Amniotic epithelial cell (primary cell): ENCODE measurements at regions not wholly inside any gene's neighbourhood (a gene's known extent, or its start where the extent isn't known, plus 50 kb on each side); places are given as distances from the start of the nearest gene placed in this dataset.
"Not testable (repeated sequence)": the region's sequence is repeated elsewhere in the genome, so short reads cannot be mapped to it uniquely, and the experiment has no call there.

Source experiments
- DNase-seq: peaks from one replicate; pipeline ENCODE4 v3.0.0-alpha.2; 2010; ENCODE audit warnings: low read depth

GRCh38 chr7:136412952-136413351 lies 435.8 kb upstream of the MTPN start:
- no peak for DNase-seq

- peak; percentile 60 for DNase-seq
Measured at GRCh38 chr7:136405931-136406777, 429.0 kb upstream of the MTPN start.

GRCh38 chr7:136403591-136403990 lies 426.4 kb upstream of the MTPN start:
- DNase-seq: no peak

- DNase-seq: no peak
Measured at GRCh38 chr7:136400877-136401276, 423.7 kb upstream of the MTPN start.

- DNase-seq: no peak
Measured at GRCh38 chr7:136399385-136399784, 422.2 kb upstream of the MTPN start.

- DNase-seq: no peak
Measured at GRCh38 chr7:136392856-136393255, 415.7 kb upstream of the MTPN start.

GRCh38 chr7:136391371-136391770 lies 414.2 kb upstream of the MTPN start:
- no peak for DNase-seq

GRCh38 chr7:136389933-136390332 lies 412.8 kb upstream of the MTPN start:
- peak; percentile 8 for DNase-seq

GRCh38 chr7:136386876-136387275 lies 409.7 kb upstream of the MTPN start:
- DNase-seq: no peak

- not testable (repeated sequence) for DNase-seq
Measured at GRCh38 chr7:136371409-136371808, 394.2 kb upstream of the MTPN start.

GRCh38 chr7:136370137-136370536 lies 393.0 kb upstream of the MTPN start:
- DNase-seq: no peak

GRCh38 chr7:136369225-136369624 lies 392.1 kb upstream of the MTPN start:
- DNase-seq: no peak

- no peak for DNase-seq
Measured at GRCh38 chr7:136359333-136359903, 382.3 kb upstream of the MTPN start.

- DNase-seq: no peak
Measured at GRCh38 chr7:136353287-136353686, 376.1 kb upstream of the MTPN start.

- no peak for DNase-seq
Measured at GRCh38 chr7:136348542-136349192, 371.5 kb upstream of the MTPN start.

GRCh38 chr7:136348142-136348541 lies 371.0 kb upstream of the MTPN start:
- no peak for DNase-seq

- DNase-seq: no peak
Measured at GRCh38 chr7:136347488-136347887, 370.3 kb upstream of the MTPN start.

- no peak for DNase-seq
Measured at GRCh38 chr7:136342251-136342650, 365.1 kb upstream of the MTPN start.

- peak; percentile 2 for DNase-seq
Measured at GRCh38 chr7:136339464-136339863, 362.3 kb upstream of the MTPN start.

GRCh38 chr7:136336932-136337331 lies 359.8 kb upstream of the MTPN start:
- no peak for DNase-seq

- DNase-seq: no peak
Measured at GRCh38 chr7:136333636-136334035, 356.5 kb upstream of the MTPN start.

- DNase-seq: no peak
Measured at GRCh38 chr7:136326045-136326609, 349.0 kb upstream of the MTPN start.

- DNase-seq: no peak
Measured at GRCh38 chr7:136325578-136325977, 348.4 kb upstream of the MTPN start.
